Common myeloid progenitor, CD34-positive (primary cell): ENCODE measurements at regions not wholly inside any gene's neighbourhood (a gene's known extent, or its start where the extent isn't known, plus 50 kb on each side); places are given as distances from the start of the nearest gene placed in this dataset.

Experiments
- CTCF ChIA-PET: fragments of 350-600 bp; sonication (Branson Sonifier 250); formaldehyde crosslinking; loops from one replicate; lab custom pipeline; 2021; ENCODE audit warnings: antibody characterized with exemption; lab: Charles Lee
- POLR2A ChIA-PET: fragments of 350-600 bp; sonication (Branson Sonifier 250); formaldehyde crosslinking; loops from one replicate; lab custom pipeline; 2021; ENCODE audit warnings: antibody characterized with exemption; lab: Charles Lee
- DNase-seq, 3 donors: peaks; one replicate each; pipeline versions ENCODE4 v3.0.0 to v3.0.0-alpha.2; 2013
- H3K27ac ChIP-seq, 2 experiments: 1 replicate in 1 of 2; 2 replicates in 1 of 2; pipeline ENCODE4 v1.7.0; 2013; ENCODE audit warnings: inconsistent platforms in 2 of 2, low read length in 2 of 2, mild to moderate bottlenecking in 2 of 2, low read depth in 1 of 2, moderate library complexity in 1 of 2; ENCODE audit not compliant: severe bottlenecking in 2 of 2, insufficient read depth in 1 of 2, poor library complexity in 1 of 2
- H3K27me3 ChIP-seq, 5 experiments: replicated peaks in 2 of 5; 1 replicate in 3 of 5; 2 replicates in 2 of 5; pipeline versions ENCODE4 v1.6.1 to v1.7.0; 2013; ENCODE audit warnings: low read length in 4 of 5, mild to moderate bottlenecking in 2 of 5, moderate library complexity in 2 of 5, inconsistent platforms in 1 of 5; ENCODE audit not compliant: insufficient read depth in 5 of 5, control insufficient read depth in 4 of 5
- H3K36me3 ChIP-seq, 4 experiments: 1 replicate in 2 of 4; 2 replicates in 2 of 4; pipeline versions ENCODE4 v1.6.1 to v1.7.0; 2013; ENCODE audit warnings: low read length in 3 of 4, control low read depth in 1 of 4, mild to moderate bottlenecking in 1 of 4; ENCODE audit not compliant: control insufficient read depth in 4 of 4, insufficient read depth in 4 of 4
- H3K4me1 ChIP-seq, 4 experiments: 1 replicate in 3 of 4; 2 replicates in 1 of 4; pipeline versions ENCODE4 v1.6.1 to v1.7.1; 2013; ENCODE audit warnings: low read length in 3 of 4, mild to moderate bottlenecking in 3 of 4, control low read depth in 1 of 4, inconsistent platforms in 1 of 4, moderate library complexity in 1 of 4; ENCODE audit not compliant: control insufficient read depth in 4 of 4, insufficient read depth in 4 of 4; ENCODE audit errors: control extremely low read depth in 1 of 4
- H3K4me3 ChIP-seq, 7 experiments: 1 replicate in 4 of 7; 2 replicates in 3 of 7; pipeline versions ENCODE4 v1.5.1 to v1.7.0; 2013; ENCODE audit warnings: mild to moderate bottlenecking in 7 of 7, low read length in 6 of 7, moderate library complexity in 6 of 7, inconsistent platforms in 2 of 7, low read depth in 2 of 7, control low read depth in 1 of 7; ENCODE audit not compliant: insufficient read depth in 4 of 7, control insufficient read depth in 1 of 7; ENCODE audit errors: extremely low read depth in 1 of 7
- H3K9me3 ChIP-seq, 5 experiments: 1 replicate in 4 of 5; 2 replicates in 1 of 5; pipeline versions ENCODE4 v1.6.1 to v1.7.1; 2013; ENCODE audit warnings: low read length in 4 of 5, mild to moderate bottlenecking in 2 of 5, inconsistent platforms in 1 of 5, low read depth in 1 of 5, moderate library complexity in 1 of 5; ENCODE audit not compliant: control insufficient read depth in 4 of 5, insufficient read depth in 2 of 5; ENCODE audit errors: control extremely low read depth in 1 of 5
- WGBS: methylation state at CpG from one replicate; pipeline ENCODE4 v1.1.5; 2013; ENCODE audit not compliant: insufficient coverage; 5-methylcytosine and 5-hydroxymethylcytosine counted together

GRCh38 chr12:91290354-91290753 lies 107.7 kb upstream of the DCN start:
- ChIA-PET CTCF (no interaction called here), POLR2A (no interaction called here)

GRCh38 chr12:91289906-91290305 lies 107.3 kb upstream of the DCN start:
- POLR2A ChIA-PET: no interaction called here
- H3K36me3 ChIP-seq: no peaks in the 10 kb centered on the region
- H3K4me3 ChIP-seq: no peak overlapping the region
- peaks cover 0 to 3% (median 0%) of the 10 kb centered on the region in 5 experiments for H3K9me3 ChIP-seq
- H3K27ac ChIP-seq: no peak overlapping the region
- no CpG with 5 or more reads among the region's 3 CpGs for WGBS
- DNase-seq: no peak
- H3K27me3 ChIP-seq: no peaks in the 10 kb centered on the region
- CTCF ChIA-PET: interaction anchor here (1.2 kb wide), 1 partner anchor 29 kb away, joined by 4 read pairs; no protein-coding TSS in a partner anchor
- H3K4me1 ChIP-seq: no peaks in the 10 kb centered on the region

More at GRCh38 chr12:91290354-91290753, 107.7 kb upstream of the DCN start:
- Histone ChIP-seq H3K27ac (no peak overlapping the region), H3K9me3 (peaks cover 0 to 4% (median 0%) of the 10 kb centered on the region in 5 experiments), H3K4me3 (no peak overlapping the region), H3K36me3 (no peaks in the 10 kb centered on the region), H3K27me3 (no peaks in the 10 kb centered on the region), H3K4me1 (no peaks in the 10 kb centered on the region)
- no peak for DNase-seq

GRCh38 chr12:91289072-91289471 lies 106.5 kb upstream of the DCN start:
- Histone ChIP-seq H3K4me3 (no peak overlapping the region), H3K9me3 (no peaks in the 10 kb centered on the region), H3K27ac (no peak overlapping the region), H3K36me3 (no peaks in the 10 kb centered on the region), H3K4me1 (no peaks in the 10 kb centered on the region), H3K27me3 (no peaks in the 10 kb centered on the region)
- ChIA-PET POLR2A (no interaction called here), CTCF (interaction anchor here (1.2 kb wide), 1 partner anchor 28 kb away, joined by 4 read pairs; no protein-coding TSS in a partner anchor)
- no CpG with 5 or more reads among the region's 1 CpG for WGBS
- DNase-seq: no peak

- Histone ChIP-seq H3K27ac (no peak overlapping the region), H3K4me1 (no peaks in the 10 kb centered on the region), H3K4me3 (no peak overlapping the region), H3K27me3 (no peaks in the 10 kb centered on the region), H3K9me3 (no peaks in the 10 kb centered on the region), H3K36me3 (no peaks in the 10 kb centered on the region)
- POLR2A ChIA-PET: no interaction called here
- 88% methylated on average over 1 of the region's 3 CpGs for WGBS
- DNase-seq: no peak
- CTCF ChIA-PET: no interaction called here
These were observed 105.1 kb upstream of the DCN start for GRCh38 chr12:91287753-91288152.

GRCh38 chr12:91278126-91278525 lies 95.5 kb upstream of the DCN start:
- ChIA-PET POLR2A (no interaction called here), CTCF (no interaction called here)
- H3K4me3 ChIP-seq: no peak overlapping the region

GRCh38 chr12:91276509-91276908 lies 93.9 kb upstream of the DCN start:
- DNase-seq: no peak
- CTCF ChIA-PET: interaction anchor here (1.2 kb wide), 1 partner anchor 12 kb away, joined by 3 read pairs; no protein-coding TSS in a partner anchor
- Histone ChIP-seq H3K36me3 (no peaks in the 10 kb centered on the region), H3K27ac (no peak overlapping the region), H3K4me1 (no peaks in the 10 kb centered on the region), H3K27me3 (no peaks in the 10 kb centered on the region), H3K9me3 (no peaks in the 10 kb centered on the region), H3K4me3 (no peak overlapping the region)
- WGBS: no CpG with 5 or more reads among the region's 2 CpGs
- POLR2A ChIA-PET: no interaction called here

More at GRCh38 chr12:91278126-91278525, 95.5 kb upstream of the DCN start:
- Histone ChIP-seq H3K27me3 (no peaks in the 10 kb centered on the region), H3K36me3 (no peaks in the 10 kb centered on the region), H3K4me1 (no peaks in the 10 kb centered on the region), H3K9me3 (no peaks in the 10 kb centered on the region), H3K27ac (no peak overlapping the region)
- no peak for DNase-seq

GRCh38 chr12:91275321-91275720 lies 92.7 kb upstream of the DCN start:
- WGBS: no CpG with 5 or more reads among the region's 1 CpG
- DNase-seq: no peak
- POLR2A ChIA-PET: no interaction called here
- H3K27me3 ChIP-seq: no peaks in the 10 kb centered on the region
- CTCF ChIA-PET: no interaction called here
- H3K4me1 ChIP-seq: no peaks in the 10 kb centered on the region
- no peak overlapping the region for H3K4me3 ChIP-seq
- H3K9me3 ChIP-seq: no peaks in the 10 kb centered on the region
- H3K36me3 ChIP-seq: no peaks in the 10 kb centered on the region
- no peak overlapping the region for H3K27ac ChIP-seq
